GM20000 (cell line): ENCODE measurements at regions not wholly inside any gene's neighbourhood (a gene's known extent, or its start where the extent isn't known, plus 50 kb on each side); places are given as distances from the start of the nearest gene placed in this dataset.

Experiments
- DNase-seq: peaks from one replicate; pipeline ENCODE4 v3.0.0; 2012; ENCODE audit warnings: low spot score
- TF ChIP-seq, protein P1 (sequence below): IDR thresholded peaks from 2 replicates; pipeline ENCODE4 v1.5.1; 2012; ENCODE audit warnings: mild to moderate bottlenecking, control low read depth; ENCODE audit errors: extremely low read depth, missing control alignments

DNA sequence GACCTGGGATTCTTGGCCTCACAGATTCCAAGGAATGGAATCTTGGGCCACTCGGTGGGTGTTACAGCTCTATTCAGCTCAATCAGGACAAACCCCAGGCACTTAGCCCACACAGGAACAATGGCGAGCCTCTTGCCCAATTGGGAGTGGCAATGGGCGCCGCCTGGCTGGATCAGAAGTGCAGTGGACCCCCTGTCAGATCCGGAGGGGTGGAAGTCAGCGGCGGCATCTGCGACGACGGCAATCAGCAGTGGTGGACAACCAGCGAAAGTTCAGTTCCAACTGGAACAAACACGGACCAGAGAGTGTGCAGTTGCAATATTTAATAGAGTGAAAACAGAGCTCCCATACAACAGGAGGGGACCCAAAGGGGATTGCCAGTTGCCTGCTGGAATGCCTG is 378.3 kb downstream of the CDH9 start:
- DNase-seq: no peak
- TF ChIP-seq, protein P1, sequence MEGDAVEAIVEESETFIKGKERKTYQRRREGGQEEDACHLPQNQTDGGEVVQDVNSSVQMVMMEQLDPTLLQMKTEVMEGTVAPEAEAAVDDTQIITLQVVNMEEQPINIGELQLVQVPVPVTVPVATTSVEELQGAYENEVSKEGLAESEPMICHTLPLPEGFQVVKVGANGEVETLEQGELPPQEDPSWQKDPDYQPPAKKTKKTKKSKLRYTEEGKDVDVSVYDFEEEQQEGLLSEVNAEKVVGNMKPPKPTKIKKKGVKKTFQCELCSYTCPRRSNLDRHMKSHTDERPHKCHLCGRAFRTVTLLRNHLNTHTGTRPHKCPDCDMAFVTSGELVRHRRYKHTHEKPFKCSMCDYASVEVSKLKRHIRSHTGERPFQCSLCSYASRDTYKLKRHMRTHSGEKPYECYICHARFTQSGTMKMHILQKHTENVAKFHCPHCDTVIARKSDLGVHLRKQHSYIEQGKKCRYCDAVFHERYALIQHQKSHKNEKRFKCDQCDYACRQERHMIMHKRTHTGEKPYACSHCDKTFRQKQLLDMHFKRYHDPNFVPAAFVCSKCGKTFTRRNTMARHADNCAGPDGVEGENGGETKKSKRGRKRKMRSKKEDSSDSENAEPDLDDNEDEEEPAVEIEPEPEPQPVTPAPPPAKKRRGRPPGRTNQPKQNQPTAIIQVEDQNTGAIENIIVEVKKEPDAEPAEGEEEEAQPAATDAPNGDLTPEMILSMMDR: no peak

GRCh38 chr5:26649000-26649399 is 389.4 kb downstream of the CDH9 start:
- DNase-seq: no peak

DNA sequence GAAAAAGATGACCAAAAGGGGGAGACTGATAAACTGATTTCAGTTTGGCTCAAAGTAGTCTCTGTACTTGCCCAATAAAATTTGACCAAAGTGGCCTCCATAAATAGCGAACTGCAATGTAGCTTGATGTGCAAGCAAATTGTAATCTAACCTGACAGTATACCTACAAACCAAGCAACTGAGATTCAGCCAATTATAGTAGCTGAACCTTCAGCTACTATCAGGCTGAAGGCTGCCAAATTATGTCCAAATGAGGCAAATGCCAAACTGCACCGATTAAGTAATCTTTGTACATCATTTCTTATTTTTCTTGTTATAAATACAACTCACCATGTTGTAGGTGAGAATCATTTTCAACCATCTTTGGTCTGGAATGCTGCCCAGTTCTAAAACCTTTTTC is 390.6 kb downstream of the CDH9 start:
- TF ChIP-seq, protein P1: no peak
- no peak for DNase-seq

More at GRCh38 chr5:26649000-26649399, 389.4 kb downstream of the CDH9 start:
- TF ChIP-seq, protein P1: no peak

DNA sequence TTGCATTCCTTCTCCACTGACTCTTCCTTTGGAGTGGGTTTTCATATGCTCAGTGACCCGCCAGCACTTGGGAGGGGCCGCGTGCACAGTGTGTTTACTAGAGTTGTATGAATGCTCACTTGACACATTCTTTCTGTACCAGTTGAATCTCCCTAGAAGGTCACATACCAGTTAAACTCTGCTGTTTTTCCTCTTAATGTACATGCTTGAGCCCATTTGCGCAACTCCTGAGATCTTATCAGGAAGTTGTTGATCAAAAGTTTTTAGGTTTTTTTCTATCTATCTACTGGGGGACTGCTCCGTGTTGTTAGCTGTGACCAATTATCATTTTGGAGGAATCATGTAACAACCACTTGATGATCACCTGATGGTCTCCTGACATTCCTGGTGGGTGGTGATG is 392.7 kb downstream of the CDH9 start:
- TF ChIP-seq, protein P1: no peak
- DNase-seq: no peak

DNA sequence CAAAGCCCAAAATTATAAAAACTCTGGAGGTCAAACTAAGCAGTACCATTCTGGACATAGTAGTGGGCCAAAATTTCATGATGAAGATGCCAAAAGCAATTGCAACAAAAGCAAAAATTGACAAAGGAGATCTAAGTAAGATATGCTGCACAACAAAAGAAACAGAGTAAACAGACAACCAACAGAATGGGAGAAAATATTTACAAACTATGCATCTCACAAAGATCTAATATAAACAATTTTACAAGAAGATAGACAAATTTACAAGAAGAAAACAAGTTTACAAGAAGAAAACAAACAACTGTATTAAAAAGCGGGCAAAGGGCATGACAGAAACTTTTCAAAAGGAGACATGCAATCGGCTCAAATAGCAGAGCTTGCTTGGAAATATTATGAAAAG is 396.9 kb downstream of the CDH9 start:
- TF ChIP-seq, protein P1: no peak
- no peak for DNase-seq

DNA sequence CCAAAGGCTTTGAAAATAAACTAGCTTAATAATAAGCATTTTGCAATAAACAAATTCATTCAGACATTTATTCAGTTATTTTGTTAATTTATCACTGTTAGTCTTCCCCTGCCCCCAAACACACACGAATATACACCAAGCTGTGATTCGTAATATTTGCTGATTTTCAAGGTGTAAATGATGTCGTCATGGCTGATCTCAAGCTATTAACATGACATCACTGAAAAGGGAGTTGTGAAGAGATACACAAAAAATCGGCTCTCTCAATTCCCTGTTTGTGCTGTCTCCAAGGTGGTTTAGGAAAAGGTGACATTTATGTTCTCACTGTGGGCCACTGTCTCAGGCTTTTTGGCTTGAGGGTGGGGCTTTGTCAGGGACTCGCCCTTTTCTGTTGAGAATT is 413.3 kb downstream of the CDH9 start:
- no peak for DNase-seq
- TF ChIP-seq, protein P1: no peak

- TF ChIP-seq, protein P1: no peak
Observed at GRCh38 chr5:26622947-26623346, 415.4 kb downstream of the CDH9 start.

More at GRCh38 chr5:26622947-26623346, 415.4 kb downstream of the CDH9 start:
- DNase-seq: no peak
